Activated CD8-positive, alpha-beta T cell treated with anti-CD3 and anti-CD28 coated beads, Interleukin-2, amount 10 ng/mL, durations not matched to agents 7 days and 5 days (primary cell): ENCODE measurements at regions not wholly inside any gene's neighbourhood (a gene's known extent, or its start where the extent isn't known, plus 50 kb on each side); places are given as distances from the start of the nearest gene placed in this dataset.
"Not testable (repeated sequence)": the region's sequence is repeated elsewhere in the genome, so short reads cannot be mapped to it uniquely, and the experiment has no call there.

ENCODE experiments used
- ATAC-seq: fragments of 150-1000 bp; cut with Tn5 transposase; one replicate; pipeline ENCODE4 v1.10.0; 2021; ENCODE audit warnings: moderate library complexity
- CTCF ChIA-PET: fragments of 350-600 bp; sonication (Branson Sonifier 250); formaldehyde crosslinking; loops from one replicate; lab custom pipeline; 2021; ENCODE audit warnings: antibody characterized with exemption; lab: Charles Lee
- POLR2A ChIA-PET: fragments of 350-600 bp; sonication (Branson Sonifier 250); formaldehyde crosslinking; loops from one replicate; lab custom pipeline; 2021; ENCODE audit warnings: antibody characterized with exemption; lab: Charles Lee
- DNase-seq: peaks from one replicate; pipeline ENCODE4 v3.0.0-alpha.2; 2020
- H3K27ac Mint-ChIP-seq: one replicate; pipeline ENCODE4 v1.8.0; 2021; ENCODE audit warnings: mild to moderate bottlenecking, mixed read lengths
- H3K27me3 Mint-ChIP-seq: one replicate; pipeline ENCODE4 v1.8.0; 2021; ENCODE audit warnings: low read depth, mixed read lengths
- H3K36me3 Mint-ChIP-seq: one replicate; pipeline ENCODE4 v1.8.0; 2021; ENCODE audit warnings: low read depth, mixed read lengths
- H3K4me1 Mint-ChIP-seq: one replicate; pipeline ENCODE4 v1.8.0; 2021; ENCODE audit warnings: low read depth, mixed read lengths
- H3K4me3 Mint-ChIP-seq: one replicate; pipeline ENCODE4 v1.8.0; 2021; ENCODE audit warnings: mild to moderate bottlenecking, mixed read lengths
- H3K9me3 Mint-ChIP-seq: one replicate; pipeline ENCODE4 v1.8.0; 2022; ENCODE audit warnings: mixed read lengths; ENCODE audit not compliant: insufficient read depth

DNA sequence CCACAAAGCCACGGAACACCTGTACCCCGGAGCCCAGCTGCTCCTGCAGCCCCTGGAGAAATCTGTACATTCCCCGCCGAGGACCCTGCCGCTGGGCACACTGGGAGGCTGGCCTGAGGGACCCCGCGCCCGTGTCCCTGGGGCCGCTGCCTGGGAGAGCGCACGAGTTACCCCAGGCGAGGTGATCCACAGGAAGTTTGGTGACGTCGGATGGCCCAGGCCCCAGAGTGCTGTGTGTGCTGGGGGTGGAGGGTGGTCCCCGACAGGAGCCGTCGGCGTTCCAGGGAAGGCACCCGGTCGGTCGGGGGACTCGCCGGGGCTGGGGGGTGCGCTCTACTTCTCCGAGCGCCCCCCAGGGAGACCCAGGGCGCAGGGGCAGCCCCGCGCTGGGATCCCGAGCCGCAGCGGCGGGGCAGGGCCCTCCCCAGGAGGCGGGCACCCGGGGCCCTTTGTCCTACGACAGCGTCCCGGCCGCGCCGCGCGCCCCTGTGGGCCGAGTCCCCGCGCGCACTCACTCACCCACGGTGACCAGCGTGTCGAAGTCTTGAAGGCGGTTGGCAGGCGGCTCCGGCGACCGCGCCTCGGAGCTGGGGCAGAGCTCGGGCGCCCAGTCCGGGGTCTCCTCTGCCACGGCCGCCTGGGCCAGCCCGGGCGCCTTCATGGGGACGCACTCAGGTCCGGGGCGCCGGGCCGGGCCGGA lies 129.5 kb upstream of the PRKX start:
- H3K27me3 Mint-ChIP-seq, H3K36me3 Mint-ChIP-seq, H3K4me1 Mint-ChIP-seq, POLR2A ChIA-PET, CTCF ChIA-PET, H3K9me3 Mint-ChIP-seq: not testable (repeated sequence)
- ATAC-seq (peak; percentile 71), DNase-seq (peak; percentile 32)
- Mint-ChIP-seq H3K27ac (peak overlapping the region; percentile 46), H3K4me3 (peak overlapping the region; percentile 43)

DNA sequence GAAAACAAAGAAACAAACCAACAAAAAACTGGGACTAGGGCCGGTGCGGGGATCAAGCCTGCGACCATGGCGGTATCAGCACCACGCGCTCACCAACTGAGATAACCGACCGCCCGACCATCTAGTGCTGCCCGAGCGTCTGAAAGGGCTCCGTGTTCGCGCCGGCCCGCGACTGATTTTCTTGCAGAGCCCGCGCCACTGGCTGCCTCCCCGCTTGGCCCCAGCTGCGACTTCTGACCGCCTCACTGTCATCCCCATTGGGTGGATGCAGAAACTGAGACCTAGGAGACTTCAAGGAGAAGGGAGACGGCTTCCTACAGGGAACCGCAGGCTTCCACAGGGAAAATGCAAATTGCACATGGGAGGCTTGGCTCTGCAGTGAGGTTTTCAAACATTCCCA lies 125.3 kb upstream of the PRKX start:
- not testable (repeated sequence) for DNase-seq, H3K4me1 Mint-ChIP-seq, H3K27me3 Mint-ChIP-seq

DNA sequence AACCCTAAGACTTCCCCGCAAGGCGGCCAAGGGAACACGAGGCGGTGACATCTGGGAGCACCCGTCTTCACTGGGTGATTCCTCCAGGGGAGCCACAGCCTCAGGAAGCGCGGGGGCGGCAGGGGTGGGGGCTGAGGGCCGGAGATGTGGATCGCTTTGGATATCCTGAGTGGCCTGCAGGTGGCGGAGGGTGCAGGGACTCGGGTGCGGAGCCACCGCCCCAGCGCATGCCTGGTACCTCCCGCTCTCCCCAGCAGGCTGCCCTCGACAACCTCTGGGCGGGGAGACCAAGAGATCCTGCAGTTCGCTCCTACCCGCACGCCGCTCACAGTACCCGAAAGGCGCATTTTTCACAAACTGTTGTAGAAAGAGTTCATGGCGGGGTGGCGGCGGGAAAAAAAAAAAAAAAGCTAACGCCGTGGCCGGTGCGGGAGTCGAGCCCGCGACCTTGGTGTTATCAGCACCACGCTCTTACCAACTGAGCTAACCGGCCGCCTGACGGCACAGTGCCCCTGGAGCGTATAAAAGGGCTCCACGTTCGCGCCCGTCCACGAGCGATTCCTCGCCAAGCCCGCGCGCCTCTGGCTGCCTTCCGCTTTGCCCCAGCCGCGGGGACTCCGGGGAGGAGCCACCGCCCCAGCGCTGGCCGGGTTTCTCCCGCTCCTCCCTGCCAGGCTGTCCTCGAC lies 124.7 kb upstream of the PRKX start:
- H3K4me3 Mint-ChIP-seq, H3K4me1 Mint-ChIP-seq, ATAC-seq: not testable (repeated sequence)

More for the DNA sequence above, 125.3 kb upstream of the PRKX start:
- H3K4me3 Mint-ChIP-seq, ATAC-seq, POLR2A ChIA-PET, H3K27ac Mint-ChIP-seq, CTCF ChIA-PET, H3K9me3 Mint-ChIP-seq, H3K36me3 Mint-ChIP-seq: not testable (repeated sequence)

DNA sequence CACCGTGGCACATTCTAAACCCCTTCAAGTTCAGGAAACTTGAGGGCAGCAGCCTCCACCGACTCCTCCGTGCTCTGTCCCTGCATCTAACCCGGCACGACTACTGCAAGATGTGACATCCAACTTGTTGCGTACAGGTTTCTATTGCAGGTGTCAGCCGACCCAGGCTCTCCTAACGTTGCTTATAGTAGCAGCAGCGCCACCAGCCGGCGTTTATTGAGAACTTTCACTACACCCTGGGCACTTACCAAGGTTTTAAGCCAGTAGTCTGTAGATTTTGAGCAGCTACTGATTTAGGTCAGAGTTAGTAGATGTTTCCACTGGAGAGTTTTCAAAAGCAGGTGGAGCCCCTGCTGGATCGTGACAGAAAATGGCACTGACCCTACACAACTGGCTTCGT lies 123.8 kb upstream of the PRKX start:
- H3K27me3 Mint-ChIP-seq, CTCF ChIA-PET, DNase-seq, POLR2A ChIA-PET, H3K27ac Mint-ChIP-seq, H3K9me3 Mint-ChIP-seq, ATAC-seq, H3K4me1 Mint-ChIP-seq, H3K4me3 Mint-ChIP-seq, H3K36me3 Mint-ChIP-seq: not testable (repeated sequence)

More for the DNA sequence above, 124.7 kb upstream of the PRKX start:
- H3K36me3 Mint-ChIP-seq, POLR2A ChIA-PET, H3K27me3 Mint-ChIP-seq, H3K9me3 Mint-ChIP-seq, CTCF ChIA-PET, DNase-seq, H3K27ac Mint-ChIP-seq: not testable (repeated sequence)

DNA sequence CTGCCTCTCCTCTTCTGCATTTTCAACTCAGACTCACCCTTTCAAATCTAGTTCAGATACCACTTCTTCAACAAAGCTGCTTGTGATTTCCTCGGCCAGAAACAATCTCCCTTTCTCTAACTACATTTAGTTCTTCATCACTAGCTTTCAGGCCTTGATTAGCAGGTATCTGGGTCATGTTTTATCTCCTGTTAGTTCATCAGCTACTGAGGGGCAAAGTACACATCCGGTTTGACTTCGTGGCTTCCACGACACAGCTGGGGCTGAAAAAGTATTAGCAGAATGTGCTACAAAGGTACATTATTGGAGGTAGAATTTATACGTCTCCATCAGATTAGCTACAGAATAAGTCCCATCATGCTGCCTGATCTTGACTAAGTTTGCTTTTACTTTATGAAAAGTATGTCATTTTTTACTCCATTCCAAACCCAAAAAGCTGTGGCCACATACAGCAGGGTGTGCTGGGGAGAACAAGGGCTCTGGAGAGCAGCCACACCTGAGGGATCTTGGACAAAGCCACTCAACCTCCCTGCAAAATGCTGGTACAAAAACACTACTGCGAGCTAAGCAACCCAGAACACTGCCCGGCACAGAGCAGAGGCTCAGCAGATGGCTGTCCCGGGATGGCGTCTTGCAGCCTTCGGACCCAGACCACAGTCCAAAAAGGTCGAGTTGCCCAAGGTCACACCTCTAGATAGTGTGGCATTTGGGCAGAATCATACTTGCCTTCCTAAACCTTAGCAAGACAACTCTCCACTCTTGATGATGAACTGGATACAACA lies 120.5 kb upstream of the PRKX start:
- H3K27ac Mint-ChIP-seq, CTCF ChIA-PET: not testable (repeated sequence)

DNA sequence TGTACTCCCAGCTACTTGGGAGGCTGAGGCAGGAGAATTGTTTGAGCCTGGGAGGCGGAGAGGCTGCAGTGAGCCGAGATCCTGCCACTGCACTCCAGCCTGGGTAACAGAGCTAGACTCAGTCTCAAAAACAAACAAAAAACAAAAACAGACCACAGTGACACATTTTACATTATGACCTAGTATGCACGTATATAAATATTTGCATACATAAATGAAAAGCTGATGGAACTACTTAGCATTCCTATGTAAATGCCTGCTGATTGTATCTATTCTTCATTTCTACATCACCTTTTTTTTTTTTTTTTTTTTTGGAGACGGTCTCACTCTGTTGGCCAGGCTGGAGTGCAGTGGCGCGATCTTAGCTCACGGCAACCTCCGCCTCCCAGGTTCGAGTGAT lies 116.6 kb upstream of the PRKX start:
- DNase-seq, H3K9me3 Mint-ChIP-seq, POLR2A ChIA-PET, H3K27ac Mint-ChIP-seq, H3K4me3 Mint-ChIP-seq, H3K4me1 Mint-ChIP-seq, CTCF ChIA-PET, ATAC-seq, H3K27me3 Mint-ChIP-seq, H3K36me3 Mint-ChIP-seq: not testable (repeated sequence)

More for the DNA sequence above, 120.5 kb upstream of the PRKX start:
- DNase-seq, H3K27me3 Mint-ChIP-seq, H3K4me3 Mint-ChIP-seq, H3K9me3 Mint-ChIP-seq, H3K36me3 Mint-ChIP-seq, H3K4me1 Mint-ChIP-seq, POLR2A ChIA-PET, ATAC-seq: not testable (repeated sequence)

DNA sequence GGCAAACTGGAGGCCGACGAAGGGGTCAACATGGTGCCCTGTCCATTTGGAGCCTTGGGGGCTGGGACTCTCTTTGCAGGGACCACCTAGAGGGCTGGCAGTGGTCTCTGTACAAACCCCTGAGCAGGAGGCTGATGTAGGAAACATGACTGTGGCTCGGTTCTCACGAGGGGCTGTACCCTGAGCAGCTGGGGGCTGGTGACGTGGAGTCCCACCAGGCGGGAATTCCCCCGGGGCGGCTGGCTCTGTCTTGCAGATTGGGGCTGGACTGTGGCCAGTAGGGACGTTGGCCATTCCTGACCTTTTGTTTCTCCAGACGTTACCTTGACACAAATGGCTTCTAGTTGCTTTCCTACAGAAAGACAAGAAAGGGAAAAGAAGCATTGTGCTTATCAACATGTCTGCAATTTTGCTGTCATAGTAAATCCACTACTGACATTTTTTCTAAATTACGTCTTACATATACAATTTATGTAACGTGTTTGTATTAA lies 115.6 kb upstream of the PRKX start:
- H3K27me3 Mint-ChIP-seq, H3K36me3 Mint-ChIP-seq, H3K9me3 Mint-ChIP-seq, H3K4me3 Mint-ChIP-seq, ATAC-seq, DNase-seq, H3K4me1 Mint-ChIP-seq, CTCF ChIA-PET, H3K27ac Mint-ChIP-seq, POLR2A ChIA-PET: not testable (repeated sequence)

DNA sequence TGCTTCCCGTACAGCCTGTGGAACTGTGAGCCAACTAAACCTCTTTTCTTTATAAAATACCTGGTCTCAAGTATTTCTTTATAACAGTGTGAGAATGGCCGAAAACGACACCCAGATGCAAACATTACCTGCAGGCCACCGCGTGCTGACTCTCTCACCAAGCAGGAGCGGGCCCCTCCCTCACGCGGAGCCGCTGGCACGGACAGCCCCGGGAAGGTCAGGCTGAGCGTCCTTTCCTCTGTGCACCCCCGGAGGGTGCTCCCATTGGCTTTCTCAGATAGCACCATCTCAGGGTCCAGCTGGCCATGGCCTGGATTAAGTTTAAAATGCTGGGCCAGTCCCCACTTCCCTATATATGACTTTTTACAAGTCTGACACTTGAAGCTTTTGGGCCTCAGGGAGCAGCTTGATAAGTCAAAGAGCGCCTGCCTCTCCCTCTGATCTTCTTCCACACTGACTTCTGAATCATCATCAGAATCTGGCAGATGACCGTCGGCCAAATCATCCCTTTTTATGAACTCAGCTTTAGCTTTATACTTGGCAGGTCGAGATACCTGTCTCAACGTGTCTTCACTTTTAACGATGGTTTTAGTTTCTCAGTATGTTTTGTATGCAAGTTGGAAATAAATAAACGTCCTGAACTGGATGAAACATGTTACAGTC lies 115.1 kb upstream of the PRKX start:
- CTCF ChIA-PET, DNase-seq, H3K36me3 Mint-ChIP-seq, H3K27me3 Mint-ChIP-seq, ATAC-seq, H3K27ac Mint-ChIP-seq, H3K4me1 Mint-ChIP-seq, POLR2A ChIA-PET, H3K9me3 Mint-ChIP-seq, H3K4me3 Mint-ChIP-seq: not testable (repeated sequence)

DNA sequence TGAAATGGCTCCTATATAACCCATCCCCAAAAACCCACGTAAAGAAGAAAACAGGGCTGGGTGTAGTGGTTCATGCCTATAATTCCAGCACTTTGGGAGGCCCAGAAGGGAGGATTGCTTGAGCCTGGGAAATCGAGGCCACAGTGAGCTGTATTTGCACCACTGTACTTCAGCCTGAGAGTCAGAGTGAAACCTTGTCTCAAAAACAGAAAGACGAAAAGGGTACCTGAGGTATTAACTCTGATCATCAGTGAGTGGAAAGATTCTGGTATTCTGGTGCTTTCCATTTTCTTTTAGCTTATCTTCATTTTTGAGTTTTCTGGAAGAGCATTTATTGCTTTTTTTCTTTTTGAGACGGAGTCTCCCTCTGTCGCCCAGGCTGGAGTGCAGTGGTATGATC lies 110.6 kb upstream of the PRKX start:
- ATAC-seq, H3K4me3 Mint-ChIP-seq, H3K27me3 Mint-ChIP-seq, CTCF ChIA-PET, H3K9me3 Mint-ChIP-seq, H3K27ac Mint-ChIP-seq, POLR2A ChIA-PET, H3K4me1 Mint-ChIP-seq, DNase-seq: not testable (repeated sequence)
- peaks cover 18% of the 10 kb centered on the region for H3K36me3 Mint-ChIP-seq

DNA sequence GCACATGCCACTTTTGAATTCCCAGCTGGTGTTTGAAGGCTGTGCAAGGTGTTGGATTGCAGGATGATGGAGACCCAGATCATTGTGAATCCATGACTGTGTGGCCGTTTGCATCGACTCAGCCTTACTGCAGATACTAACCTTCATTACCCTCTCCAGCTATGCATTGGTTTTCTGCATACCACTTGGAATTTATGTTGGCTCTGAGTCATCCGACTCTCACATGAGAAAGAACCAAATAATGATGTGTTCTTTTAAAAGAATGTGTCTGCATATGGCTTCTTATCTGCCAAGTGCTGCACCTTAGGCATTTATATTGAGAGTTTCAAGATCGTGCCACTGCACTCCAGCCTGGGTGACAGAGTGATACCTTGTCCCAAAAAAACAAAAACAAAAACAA lies 106.7 kb upstream of the PRKX start:
- POLR2A ChIA-PET = no interaction called here
- Mint-ChIP-seq H3K27ac (no peak overlapping the region), H3K36me3 (peaks cover 25% of the 10 kb centered on the region), H3K4me3 (no peak overlapping the region), H3K9me3 (no peaks in the 10 kb centered on the region), H3K27me3 (no peaks in the 10 kb centered on the region), H3K4me1 (peaks cover 5% of the 10 kb centered on the region)
- CTCF ChIA-PET = no interaction called here
- ATAC-seq = no peak
- no peak for DNase-seq

DNA sequence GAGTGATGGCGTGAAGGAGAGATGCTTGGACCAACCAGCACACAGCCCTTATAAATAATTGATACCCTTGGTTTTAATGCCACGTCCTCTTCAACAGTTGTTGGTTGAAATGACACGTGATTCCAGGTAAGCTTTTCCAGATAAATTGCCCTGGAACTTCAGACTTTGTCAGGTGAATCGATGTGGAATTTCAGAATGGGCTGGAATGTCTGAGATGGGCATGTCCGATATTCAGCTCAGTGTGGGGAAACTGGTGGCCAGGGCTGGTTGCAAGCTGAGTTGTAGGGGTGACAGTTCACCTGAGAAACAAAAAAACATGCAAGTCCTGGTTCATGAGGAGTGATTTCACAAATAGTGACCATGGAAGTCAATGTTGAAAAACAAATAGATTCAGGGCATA lies 104.0 kb upstream of the PRKX start:
- ATAC-seq, H3K9me3 Mint-ChIP-seq, DNase-seq, H3K27ac Mint-ChIP-seq, H3K27me3 Mint-ChIP-seq, CTCF ChIA-PET, POLR2A ChIA-PET, H3K4me3 Mint-ChIP-seq: not testable (repeated sequence)
- Mint-ChIP-seq H3K4me1 (peaks cover 11% of the 10 kb centered on the region), H3K36me3 (peaks cover 18% of the 10 kb centered on the region)
